HG02610 (cell line): ENCODE measurements at regions not wholly inside any gene's neighbourhood (a gene's known extent, or its start where the extent isn't known, plus 50 kb on each side); places are given as distances from the start of the nearest gene placed in this dataset.

Experiments used
- ATAC-seq: cut with Tn5 transposase; IDR thresholded peaks from one replicate; pipeline ENCODE4 v1.9.1; 2021; ENCODE audit warnings: mild to moderate bottlenecking, moderate library complexity; ENCODE audit not compliant: unreplicated experiment

DNA sequence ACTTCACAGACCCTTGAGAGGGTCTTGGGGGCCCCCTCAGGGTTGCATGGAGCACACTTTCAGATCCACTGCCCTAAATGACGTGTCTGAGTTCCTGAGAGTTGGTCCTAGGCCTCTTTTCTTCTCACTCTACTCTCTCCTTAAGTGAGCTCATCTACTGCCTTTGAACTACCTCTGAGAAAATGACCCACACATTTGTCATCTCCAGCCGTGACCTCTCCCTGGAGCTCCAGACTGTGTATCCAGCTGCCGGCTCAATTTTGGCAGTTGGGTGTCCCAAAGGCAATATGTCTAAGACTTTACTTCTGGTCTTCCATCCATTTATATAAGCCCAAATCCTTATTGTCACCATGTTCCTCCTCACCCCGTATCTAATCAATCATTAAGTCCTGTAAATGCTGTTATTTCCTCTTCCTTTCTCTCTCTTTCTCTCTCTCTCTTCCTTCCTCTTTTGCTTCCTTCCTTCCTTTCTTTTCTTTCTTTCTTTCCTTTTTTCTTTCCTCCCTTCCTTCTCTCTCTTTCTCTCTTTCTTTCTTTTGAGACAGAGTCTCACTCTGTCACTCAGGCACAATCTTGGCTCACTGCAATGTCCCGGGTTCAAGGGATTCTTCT, 51.2 kb upstream of the HSPA9 start:
- ATAC-seq = no peak

DNA sequence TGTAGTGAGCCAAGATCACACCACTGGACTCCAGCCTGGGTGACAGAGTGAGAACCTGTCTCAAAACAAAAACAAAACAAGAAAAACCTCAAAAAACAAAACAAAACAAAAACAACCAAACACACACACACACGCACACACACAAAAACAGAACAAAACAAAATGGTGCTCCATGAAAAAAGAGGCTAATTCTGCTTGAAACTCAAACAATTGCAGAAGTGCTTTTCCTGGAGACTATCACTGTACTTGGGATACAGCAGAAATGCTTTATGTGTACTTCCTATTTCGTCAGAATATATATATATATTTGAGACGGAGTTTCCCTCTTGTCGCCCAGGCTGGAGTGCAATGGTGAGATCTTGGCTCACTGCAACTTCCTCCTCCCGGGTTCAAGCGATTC, 49.9 kb upstream of the HSPA9 start:
- no peak for ATAC-seq
